ENCODE measurements at regions not wholly inside any gene's neighbourhood (a gene's known extent, or its start where the extent isn't known, plus 50 kb on each side); places are given as distances from the start of the nearest gene placed in this dataset.
"Not testable (repeated sequence)": the region's sequence is repeated elsewhere in the genome, so short reads cannot be mapped to it uniquely, and the experiment has no call there.

DNA sequence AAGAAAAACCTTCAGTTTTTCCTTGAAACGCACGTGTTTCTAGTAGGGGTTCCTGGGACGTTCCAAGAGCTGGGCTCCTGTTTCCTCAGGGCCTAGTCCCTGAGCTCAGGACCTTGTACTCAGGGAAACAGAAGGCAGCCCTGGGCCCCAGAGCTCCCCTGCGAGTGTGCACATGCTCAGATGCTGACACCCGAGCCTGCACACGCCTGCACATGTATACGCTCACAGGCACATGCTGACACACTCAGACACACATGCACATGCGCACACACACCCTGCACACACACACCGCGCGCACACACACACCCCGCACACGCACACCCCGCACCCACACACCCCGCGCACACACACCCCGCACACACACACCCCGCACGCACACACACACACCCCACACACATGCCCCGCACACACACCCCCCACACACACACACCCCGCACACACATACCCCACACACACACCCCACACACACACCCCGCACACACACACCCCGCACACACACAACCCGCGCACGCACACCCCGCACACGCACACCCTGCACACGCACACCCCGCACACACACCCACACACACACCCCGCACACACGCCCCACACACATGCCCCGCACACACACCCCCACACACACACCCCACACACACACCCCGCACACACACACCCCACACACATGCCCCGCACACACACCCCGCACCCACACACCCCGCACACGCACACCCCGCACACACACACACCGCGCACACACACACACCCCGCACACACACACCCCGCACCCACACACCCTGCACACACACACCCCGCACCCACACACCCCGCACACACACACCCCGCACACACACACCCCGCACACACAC, 52.2 kb downstream of the CALML3 start:
- DNase-seq (ENCODE audit: low read depth) = no peak

DNA sequence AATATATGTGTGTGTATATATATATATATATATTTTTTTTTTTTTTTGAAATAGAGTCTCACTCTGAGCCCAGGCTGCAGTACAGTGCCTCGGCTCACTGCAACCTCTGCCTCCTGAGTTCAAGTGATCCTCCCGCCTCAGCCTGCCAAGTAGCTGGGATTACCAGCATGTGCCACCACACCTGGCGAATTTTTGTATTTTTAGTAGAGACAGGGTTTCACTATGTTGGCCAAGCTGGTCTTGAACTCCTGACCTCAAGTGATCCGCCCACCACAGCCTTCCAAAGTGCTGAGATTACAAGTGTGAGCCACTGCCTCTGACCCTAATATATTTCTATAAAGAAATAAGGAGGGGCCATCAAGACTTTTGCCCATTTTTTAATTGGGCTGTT, 55.3 kb downstream of the CALML3 start:
- DNase-seq (ENCODE audit: low read depth) = not testable (repeated sequence)

DNA sequence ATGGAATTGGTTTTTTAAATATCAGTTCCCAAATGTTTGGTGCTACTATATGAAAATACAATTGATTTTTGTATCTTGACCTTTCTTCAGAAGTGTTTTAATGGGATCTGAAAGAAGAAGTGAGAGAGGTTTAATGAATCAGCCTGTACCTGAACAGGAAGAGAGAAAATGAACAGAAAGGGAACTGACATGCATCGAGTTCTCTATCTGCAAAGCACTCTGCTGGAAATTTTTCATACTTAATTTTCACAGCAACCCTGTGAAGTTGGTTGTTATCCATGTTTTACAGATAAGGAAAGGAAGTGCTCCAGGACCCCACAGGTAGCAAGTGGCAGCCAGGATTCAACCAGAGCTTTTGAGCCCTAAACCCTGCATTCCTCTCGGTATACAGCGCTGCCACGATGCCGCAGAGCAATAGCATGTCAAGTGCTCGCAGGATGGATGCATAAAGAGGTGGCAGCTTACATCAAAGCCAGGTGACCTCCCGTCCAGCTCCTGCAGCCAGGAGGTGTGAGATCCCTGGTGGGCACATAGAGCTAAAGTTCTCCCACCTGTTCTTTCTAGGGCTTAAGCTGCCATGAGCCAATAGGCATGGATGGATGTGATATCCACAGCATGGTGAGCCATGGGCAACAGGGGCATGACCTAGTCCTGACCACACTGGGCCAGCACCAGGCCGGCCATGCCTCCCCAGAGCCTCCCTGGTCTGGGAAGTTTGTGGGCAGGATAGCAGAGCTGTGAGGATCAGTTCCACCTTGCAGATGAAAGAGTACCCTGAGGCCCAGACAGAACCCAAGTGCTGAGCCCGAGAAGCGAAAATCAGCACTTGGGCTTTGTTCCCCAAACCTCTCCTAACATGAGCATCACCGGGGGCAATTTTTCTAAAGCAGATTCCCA, 57.2 kb downstream of the CALML3 start:
- no peak for DNase-seq (ENCODE audit: low read depth)

DNA sequence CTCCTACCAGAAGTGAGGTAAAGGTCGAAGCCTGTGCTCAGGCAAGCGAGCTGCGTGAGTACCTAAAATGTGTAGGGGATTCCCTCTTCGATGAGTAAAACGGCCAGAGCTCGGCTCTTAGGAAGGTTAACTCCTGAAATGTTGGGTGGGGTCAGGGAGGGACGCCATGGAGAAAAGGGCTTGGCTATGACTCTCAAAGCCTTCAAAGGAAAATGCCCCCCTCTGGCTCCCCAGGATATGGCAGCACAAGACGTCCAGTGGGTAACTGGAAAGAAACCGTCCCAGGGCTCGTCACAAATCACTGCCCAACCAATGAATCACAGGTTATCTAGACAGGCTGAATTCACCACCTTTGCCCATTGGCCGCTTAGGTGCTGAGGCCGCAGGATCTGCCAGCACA, 58.0 kb downstream of the CALML3 start:
- no peak for DNase-seq (ENCODE audit: low read depth)

DNA sequence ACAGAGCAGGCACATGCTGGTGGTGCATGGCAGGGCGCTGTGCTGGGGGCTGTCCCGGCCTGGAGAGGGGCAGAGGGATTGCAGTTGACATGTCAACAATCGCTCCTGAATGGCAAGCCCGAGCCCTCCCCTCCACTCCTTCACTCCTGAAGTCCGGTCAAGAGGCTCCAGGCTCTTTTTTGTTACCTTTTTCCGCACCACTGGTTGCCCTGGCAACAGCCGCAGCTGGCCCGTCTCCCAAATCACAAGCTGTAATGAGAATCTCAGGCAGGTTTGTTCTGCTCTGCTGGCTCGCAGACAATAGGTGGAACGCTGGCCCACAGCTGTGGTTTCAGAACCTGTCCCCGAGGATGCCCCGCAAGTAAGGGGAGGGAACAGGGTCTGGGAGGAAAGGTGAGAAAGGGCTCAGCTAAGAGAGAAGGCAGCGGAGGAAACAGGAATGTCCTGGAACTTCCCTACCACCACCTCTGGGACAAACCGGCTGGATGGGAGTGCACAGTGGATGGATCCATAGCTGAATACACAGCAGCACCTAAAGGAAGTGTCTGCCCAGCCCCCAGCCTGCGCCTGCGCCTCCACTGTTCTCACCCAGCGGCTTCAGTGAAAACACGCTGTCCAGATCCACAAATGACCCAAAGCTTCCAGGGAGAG, 58.9 kb downstream of the CALML3 start:
- peak; percentile 92 for DNase-seq (ENCODE audit: low read depth)

DNA sequence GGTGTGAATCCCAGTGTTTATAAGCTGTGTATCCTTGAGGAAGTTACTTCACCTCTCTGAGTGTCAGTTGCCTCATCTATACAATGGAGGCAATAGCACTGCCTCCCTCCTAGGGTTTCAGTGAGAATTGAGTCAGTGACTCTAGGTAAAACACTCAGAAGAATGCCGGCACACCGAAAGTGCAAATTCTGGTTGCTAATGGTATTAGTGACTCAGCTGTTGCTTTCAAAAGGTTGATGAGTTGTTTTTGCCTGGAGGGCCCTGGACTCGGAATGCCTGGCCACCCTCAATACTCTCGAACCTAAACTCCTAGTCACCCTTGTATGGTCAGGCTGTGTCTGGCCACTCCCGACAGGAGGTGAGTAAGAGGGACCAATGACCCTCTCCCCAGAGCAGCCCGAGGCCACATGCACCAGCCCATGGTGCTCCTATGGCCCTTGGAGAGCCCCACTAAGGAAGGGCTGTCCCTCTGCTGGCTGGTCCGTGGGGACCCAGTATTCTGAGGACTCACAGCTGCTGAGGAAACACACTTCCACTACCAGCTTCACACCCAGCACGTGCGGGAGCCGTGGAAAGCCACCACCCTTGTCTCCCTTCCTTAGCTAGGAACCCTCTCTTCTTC, 60.2 kb downstream of the CALML3 start:
- DNase-seq (ENCODE audit: low read depth) = peak; percentile 98

DNA sequence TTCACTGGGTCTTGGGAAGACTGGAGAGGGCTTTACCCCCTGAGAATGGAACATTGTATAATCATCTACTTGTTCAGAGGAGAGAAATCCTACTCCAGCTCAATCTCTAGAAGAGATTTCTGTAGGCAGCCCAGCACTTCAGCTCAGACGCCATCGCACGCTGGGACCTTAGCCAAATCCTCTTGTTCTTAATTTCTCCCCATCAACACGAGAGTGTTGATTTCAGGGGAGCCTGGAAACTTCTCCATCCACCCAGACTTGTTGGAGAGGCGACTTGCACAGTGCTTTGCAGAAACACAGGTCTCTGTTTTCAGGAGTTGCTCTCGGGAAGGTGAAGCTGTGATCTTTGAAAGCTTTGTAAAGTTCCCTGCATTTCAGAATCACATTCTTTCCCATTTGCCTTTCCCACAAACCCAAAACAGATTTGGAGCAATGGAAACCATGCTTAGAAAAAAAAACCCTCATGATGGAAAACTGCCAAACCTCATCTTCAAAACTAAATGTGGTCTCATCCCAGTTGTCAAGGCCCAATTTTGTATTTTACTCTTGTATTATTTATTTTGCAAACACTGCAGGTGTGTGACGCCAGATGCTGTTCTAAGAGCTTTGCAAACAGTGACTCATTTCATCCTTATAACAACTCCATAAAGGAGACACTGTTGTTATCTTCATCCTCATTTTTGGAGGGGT, 60.9 kb downstream of the CALML3 start:
- DNase-seq (ENCODE audit: low read depth) = peak; percentile 79

DNA sequence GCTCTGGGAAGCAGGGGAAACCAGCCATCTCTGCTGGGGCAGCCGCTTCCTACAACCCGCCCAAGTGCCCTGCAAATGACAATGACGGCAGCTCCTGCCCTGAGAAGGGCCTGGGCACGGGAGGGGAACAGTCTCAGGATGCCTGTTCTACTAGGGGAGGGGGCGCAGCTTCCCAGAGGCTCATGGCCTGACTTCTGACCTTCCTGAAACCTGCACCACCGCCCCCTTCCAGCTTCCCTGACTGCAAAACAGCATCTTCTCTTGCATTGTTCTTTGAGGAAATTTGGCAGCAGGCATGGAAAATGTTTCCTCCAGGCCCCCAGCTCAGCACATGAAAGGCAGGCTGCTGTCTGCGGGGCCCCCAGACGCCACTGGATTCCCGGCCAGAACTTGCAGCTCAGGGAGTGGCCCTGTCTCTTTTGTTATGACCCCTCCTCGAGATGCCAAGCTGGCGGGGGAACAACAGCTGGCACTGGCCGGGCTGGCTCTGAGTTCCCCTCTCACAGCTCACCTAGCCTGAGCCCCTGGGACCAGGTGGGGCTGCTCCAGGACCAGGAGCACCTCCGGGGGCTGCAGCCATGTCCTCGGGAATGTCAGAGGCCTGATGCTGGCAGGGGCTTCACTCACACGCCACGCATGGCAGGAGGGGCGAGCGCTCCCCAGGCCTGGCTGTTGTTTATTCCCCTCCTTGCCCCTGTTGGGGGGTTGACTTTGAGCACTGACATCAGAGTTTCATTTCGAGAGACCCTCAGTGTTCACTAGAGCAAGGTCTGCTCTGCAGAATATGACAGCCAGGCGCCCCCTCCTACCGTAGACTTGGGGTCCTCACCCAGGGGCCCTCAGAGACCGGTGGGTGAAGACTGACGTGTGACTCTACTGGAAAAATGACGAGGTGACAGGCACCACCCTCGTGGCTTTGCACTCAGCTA, 62.7 kb downstream of the CALML3 start:
- no peak for DNase-seq (ENCODE audit: low read depth)

DNA sequence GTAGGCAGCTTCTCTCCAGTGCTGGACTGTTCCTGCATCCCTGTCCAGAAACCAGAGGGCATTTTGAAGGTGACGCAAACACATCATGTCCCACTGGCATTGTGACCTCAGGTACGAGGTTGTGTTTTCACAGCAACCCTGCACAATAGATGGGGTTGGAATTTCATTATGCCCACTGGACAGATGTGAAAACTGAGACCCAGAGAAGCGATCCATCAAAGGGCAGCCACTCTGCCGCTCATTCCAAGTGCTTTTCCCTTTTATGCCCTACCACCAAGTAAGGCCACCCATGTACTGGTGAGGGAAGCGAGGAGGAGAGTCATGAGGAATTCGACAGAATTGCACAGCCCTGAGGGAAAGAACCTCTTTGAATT, 63.3 kb downstream of the CALML3 start:
- no peak for DNase-seq (ENCODE audit: low read depth)

DNA sequence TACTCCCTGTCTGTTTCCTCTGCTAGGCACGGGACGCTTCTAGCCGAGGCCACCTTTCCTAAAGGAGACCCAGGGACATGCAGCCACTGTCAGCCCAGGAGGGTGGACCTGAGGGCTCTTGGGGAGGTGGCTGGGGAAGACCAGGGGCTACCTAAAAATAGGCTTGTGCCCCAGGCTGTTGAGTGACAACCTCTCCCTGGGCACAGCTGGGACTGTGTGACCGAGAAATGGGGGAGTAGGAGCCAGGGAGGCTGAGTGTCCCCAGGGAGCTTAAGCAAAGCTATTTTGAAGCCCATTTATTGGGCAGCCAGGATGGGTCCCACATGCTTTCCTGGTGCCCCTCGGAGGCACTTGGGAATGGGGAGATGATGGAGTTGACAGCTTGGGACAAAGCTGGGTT, 63.8 kb downstream of the CALML3 start:
- DNase-seq (ENCODE audit: low read depth) = no peak

Data from M059J (cell line).